ENCODE measurements at regions not wholly inside any gene's neighbourhood (a gene's known extent, or its start where the extent isn't known, plus 50 kb on each side); places are given as distances from the start of the nearest gene placed in this dataset.

- no peaks in the 10 kb centered on the region for H3K23me2 ChIP-seq (ENCODE audit: low read depth, low read length)
- H3K23ac ChIP-seq (ENCODE audit: insufficient read length): no peak overlapping the region
- H2BK12ac ChIP-seq (ENCODE audit: low read depth, low read length): no peak overlapping the region; the same call in 1 of the 2 replicates
- H3K4ac ChIP-seq (replicated peaks; ENCODE audit: insufficient read length, low read depth, low read length): no peak overlapping the region
- DNase-seq (ENCODE audit: low read depth in 1 of 2, low spot score in 2 of 2) (no peak), FAIRE-seq (no peak)
- no peaks in the 10 kb centered on the region for H3K79me1 ChIP-seq (ENCODE audit: low read depth, low read length)
- no peak overlapping the region for H2AFZ ChIP-seq (ENCODE audit: low read length)
- H3K9ac ChIP-seq (replicated peaks in 1 of 4; ENCODE audit: extremely low read depth in 1 of 4, low read depth in 3 of 4, low read length in 3 of 4): no peak overlapping the region
- H2BK15ac ChIP-seq (ENCODE audit: low read length): no peak overlapping the region
- H3K27ac ChIP-seq (ENCODE audit: low read depth, low read length): no peak overlapping the region
- H3K79me2 ChIP-seq (ENCODE audit: control insufficient read depth in 1 of 2, insufficient read depth in 2 of 2, low read length in 2 of 2): no peaks in the 10 kb centered on the region
- WGBS, 2 experiments (ENCODE audit: extremely low coverage in 1 of 2, insufficient coverage in 1 of 2, insufficient read length in 1 of 2, insufficient replicate concordance in 2 of 2, low coverage in 1 of 2, low lambda C conversion rate in 2 of 2, missing lambda C conversion rate in 1 of 2): 81% methylated on average over 3 of the region's 3 CpGs; no CpG with 5 or more reads in 1 of the 2 experiments
- no peak overlapping the region for H3K4me2 ChIP-seq (ENCODE audit: insufficient read depth in 1 of 2, low read depth in 2 of 2, low read length in 2 of 2)
- H3K14ac ChIP-seq (ENCODE audit: insufficient read length): no peak overlapping the region
- H3K9me3 ChIP-seq (ENCODE audit: insufficient read depth in 2 of 2, low read depth in 1 of 2, low read length in 1 of 2): no peaks in the 10 kb centered on the region
- H4K20me1 ChIP-seq (replicated peaks in 1 of 2; ENCODE audit: control insufficient read depth in 1 of 2, insufficient read depth in 2 of 2, low read length in 2 of 2): no peaks in the 10 kb centered on the region
- H2AK5ac ChIP-seq (ENCODE audit: low read depth, low read length): no peak overlapping the region
- H2BK5ac ChIP-seq (ENCODE audit: low read depth, low read length): no peak overlapping the region
- no peak overlapping the region for H2BK20ac ChIP-seq (ENCODE audit: low read length)
- no peak overlapping the region for H4K5ac ChIP-seq (ENCODE audit: insufficient read length, low read depth, low read length)
- no peak overlapping the region for H2BK120ac ChIP-seq (replicated peaks; ENCODE audit: low read depth, low read length)
- no peak overlapping the region for H3K4me3 ChIP-seq (ENCODE audit: extremely low read depth in 1 of 4, insufficient read depth in 2 of 4, low read depth in 3 of 4, low read length in 4 of 4)
- H3K18ac ChIP-seq (ENCODE audit: extremely low read depth, low read length): no peak overlapping the region
- H3K27me3 ChIP-seq (replicated peaks in 1 of 4; ENCODE audit: control insufficient read depth in 3 of 4, extremely low read depth in 1 of 4, insufficient read depth in 3 of 4, low read length in 3 of 4): no peaks in the 10 kb centered on the region
- no peak overlapping the region for H4K91ac ChIP-seq (replicated peaks; ENCODE audit: insufficient read length, low read length)
- POLR2A ChIA-PET (ENCODE audit: partially characterized antibody): no interaction called here
- H3K36me3 ChIP-seq (ENCODE audit: control insufficient read depth in 2 of 4, insufficient read depth in 4 of 4, low read length in 3 of 4): no peaks in the 10 kb centered on the region
- H3K56ac ChIP-seq (replicated peaks; ENCODE audit: insufficient read length, low read depth, low read length): no peak overlapping the region
- peaks cover 0 to 4% (median 0%) of the 10 kb centered on the region in 4 experiments; a peak in 2 of 7 replicates for H3K4me1 ChIP-seq (replicated peaks in 1 of 4; ENCODE audit: control insufficient read depth in 3 of 4, insufficient read depth in 4 of 4, low read length in 3 of 4)
- no peak overlapping the region for H4K8ac ChIP-seq (ENCODE audit: extremely low read depth, insufficient read depth, low read length)
- CTCF ChIA-PET (ENCODE audit: partially characterized antibody): interaction anchor here (1.1 to 1.6 kb wide), 2 partner anchors 10 to 29 kb away, joined by 3 to 5 read pairs; no protein-coding TSS in a partner anchor
- TF ChIP-seq CHD1 (IDR thresholded peaks at IDR 0.05; ENCODE audit: low read depth, low read length) (no peak), POLR2A (IDR thresholded peaks at IDR 0.05; ENCODE audit: control extremely low read depth in 1 of 2, low read depth in 2 of 2, low read length in 2 of 2) (no peak), KDM4A (IDR thresholded peaks at IDR 0.05; ENCODE audit: low read depth, low read length, severe bottlenecking) (no peak), CHD2 (IDR thresholded peaks at IDR 0.05; ENCODE audit: low read length) (no peak), FOSL1 (IDR thresholded peaks at IDR 0.05; ENCODE audit: insufficient read depth, low read depth, low read length) (no peak), TAF1 (IDR thresholded peaks at IDR 0.05; ENCODE audit: low read depth, low read length) (no peak), SAP30 (IDR thresholded peaks at IDR 0.05; ENCODE audit: insufficient read depth, insufficient replicate concordance, low read length) (no peak), KDM5A (IDR thresholded peaks at IDR 0.05; ENCODE audit: low read length) (no peak), HDAC2 (IDR thresholded peaks at IDR 0.05; ENCODE audit: borderline replicate concordance in 1 of 2, low read depth in 2 of 2, low read length in 2 of 2) (no peak), RFX5 (IDR thresholded peaks at IDR 0.05; ENCODE audit: borderline replicate concordance, low read depth, low read length) (no peak), HDAC6 (IDR thresholded peaks at IDR 0.05; ENCODE audit: low read depth, low read length) (no peak), SIRT6 (IDR thresholded peaks at IDR 0.05; ENCODE audit: low read length) (no peak), TAF7 (optimal IDR thresholded peaks at IDR 0.05; ENCODE audit: borderline replicate concordance, low read depth, low read length) (no peak), NRF1 (IDR thresholded peaks at IDR 0.05; ENCODE audit: low read depth, low read length) (no peak), KDM1A (IDR thresholded peaks at IDR 0.05; ENCODE audit: borderline replicate concordance, low read length) (no peak), POU5F1 (IDR thresholded peaks at IDR 0.05; ENCODE audit: low read depth, low read length) (no peak)
Observed at GRCh38 chr20:4490045-4490444, 196.2 kb upstream of the PRNP start.

Measured in H1 (cell line).